ENCODE measurements at regions not wholly inside any gene's neighbourhood (a gene's known extent, or its start where the extent isn't known, plus 50 kb on each side); places are given as distances from the start of the nearest gene placed in this dataset.

DNA sequence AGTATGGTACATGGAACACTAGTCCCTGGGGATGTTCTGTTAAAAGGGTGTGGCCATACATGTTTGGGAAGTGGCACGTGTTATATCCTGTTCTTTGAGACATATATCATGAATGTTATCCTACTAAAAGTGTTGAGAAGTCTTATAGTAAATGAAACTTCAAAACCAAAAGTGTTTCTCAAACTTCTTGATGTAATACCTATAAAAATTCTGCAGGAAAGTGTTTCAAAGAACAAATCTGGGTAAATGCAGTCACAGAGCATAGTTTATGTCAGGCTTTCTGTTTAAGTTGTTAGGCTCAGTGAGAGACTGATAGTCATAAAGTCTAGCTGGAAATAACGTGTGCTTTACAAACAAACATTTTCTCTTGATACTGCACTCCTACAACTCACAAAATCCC is 273.7 kb downstream of the KIF20B start:
- Histone ChIP-seq H3K36me3 (ENCODE audit: insufficient read depth, low read length) (no peaks in the 10 kb centered on the region), H3K79me2 (ENCODE audit: insufficient read depth, low read depth, low read length) (no peaks in the 10 kb centered on the region), H4K20me1 (ENCODE audit: insufficient read depth, low read length) (no peaks in the 10 kb centered on the region), H3K9me2 (ENCODE audit: insufficient read depth, low read length) (no peaks in the 10 kb centered on the region), H2AFZ (ENCODE audit: low read length) (no peak overlapping the region), H3K9me3 (ENCODE audit: low read length) (no peaks in the 10 kb centered on the region), H3K4me1 (ENCODE audit: insufficient read depth, low read length, poor library complexity, severe bottlenecking) (peaks cover 10% of the 10 kb centered on the region), H3K27ac (ENCODE audit: low read depth, low read length, poor library complexity, severe bottlenecking) (no peak overlapping the region), H3K4me2 (ENCODE audit: low read length) (no peak overlapping the region), H3K4me3 (ENCODE audit: low read depth, low read length, poor library complexity, severe bottlenecking) (no peak overlapping the region)
- ChIA-PET CTCF (ENCODE audit: unreplicated experiment) (no interaction called here), POLR2A (interaction anchor here (0.7 to 2.1 kb wide), 4 partner anchors 10 to 120 kb away, joined by 3 to 10 read pairs (median 4); no protein-coding TSS in a partner anchor)
- intact Hi-C loops (cut with micrococcal nuclease; ENCODE audit: unreplicated experiment) = no loop called here
- BruUV-seq (replicated peaks) = no TSS peak
- no peak for TF ChIP-seq EZH2phosphoT487 (IDR thresholded peaks at IDR 0.05; ENCODE audit: borderline replicate concordance, low read depth, low read length)
- TF ChIP-seq, protein P1, sequence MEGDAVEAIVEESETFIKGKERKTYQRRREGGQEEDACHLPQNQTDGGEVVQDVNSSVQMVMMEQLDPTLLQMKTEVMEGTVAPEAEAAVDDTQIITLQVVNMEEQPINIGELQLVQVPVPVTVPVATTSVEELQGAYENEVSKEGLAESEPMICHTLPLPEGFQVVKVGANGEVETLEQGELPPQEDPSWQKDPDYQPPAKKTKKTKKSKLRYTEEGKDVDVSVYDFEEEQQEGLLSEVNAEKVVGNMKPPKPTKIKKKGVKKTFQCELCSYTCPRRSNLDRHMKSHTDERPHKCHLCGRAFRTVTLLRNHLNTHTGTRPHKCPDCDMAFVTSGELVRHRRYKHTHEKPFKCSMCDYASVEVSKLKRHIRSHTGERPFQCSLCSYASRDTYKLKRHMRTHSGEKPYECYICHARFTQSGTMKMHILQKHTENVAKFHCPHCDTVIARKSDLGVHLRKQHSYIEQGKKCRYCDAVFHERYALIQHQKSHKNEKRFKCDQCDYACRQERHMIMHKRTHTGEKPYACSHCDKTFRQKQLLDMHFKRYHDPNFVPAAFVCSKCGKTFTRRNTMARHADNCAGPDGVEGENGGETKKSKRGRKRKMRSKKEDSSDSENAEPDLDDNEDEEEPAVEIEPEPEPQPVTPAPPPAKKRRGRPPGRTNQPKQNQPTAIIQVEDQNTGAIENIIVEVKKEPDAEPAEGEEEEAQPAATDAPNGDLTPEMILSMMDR (conservative IDR thresholded peaks at IDR 0.05; ENCODE audit: low read length) = no peak
- no peak for DNase-seq (ENCODE audit: low spot score)

DNA sequence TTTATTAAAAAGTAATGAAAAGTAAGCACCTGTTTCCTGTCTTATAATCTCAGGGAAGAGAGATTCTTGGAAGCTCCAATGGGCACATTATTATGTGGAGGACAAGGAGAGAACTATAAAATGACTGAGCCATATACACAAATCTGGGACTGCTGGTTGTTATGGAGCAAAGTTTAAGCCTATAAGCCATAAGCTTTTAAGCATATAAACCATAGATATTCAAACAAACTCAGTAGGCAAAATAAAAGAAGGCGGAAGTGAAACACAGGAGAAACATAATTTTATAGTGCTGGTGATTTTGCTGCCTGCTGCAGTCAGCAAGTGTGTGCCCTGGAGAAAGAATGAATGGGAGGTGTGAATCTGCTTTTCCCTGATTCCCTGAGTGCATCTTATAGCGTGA is 274.4 kb downstream of the KIF20B start:
- Histone ChIP-seq H3K79me2 (ENCODE audit: insufficient read depth, low read depth, low read length) (no peaks in the 10 kb centered on the region), H3K4me2 (ENCODE audit: low read length) (peak overlapping the region; percentile 31), H3K9me3 (ENCODE audit: low read length) (no peaks in the 10 kb centered on the region), H3K36me3 (ENCODE audit: insufficient read depth, low read length) (no peaks in the 10 kb centered on the region), H3K4me3 (ENCODE audit: low read depth, low read length, poor library complexity, severe bottlenecking) (no peak overlapping the region), H3K4me1 (ENCODE audit: insufficient read depth, low read length, poor library complexity, severe bottlenecking) (peaks cover 10% of the 10 kb centered on the region), H3K9me2 (ENCODE audit: insufficient read depth, low read length) (no peaks in the 10 kb centered on the region), H2AFZ (ENCODE audit: low read length) (peak overlapping the region; percentile 21; the same call in 1 of the 2 replicates), H4K20me1 (ENCODE audit: insufficient read depth, low read length) (no peaks in the 10 kb centered on the region), H3K27ac (ENCODE audit: low read depth, low read length, poor library complexity, severe bottlenecking) (no peak overlapping the region)
- ChIA-PET POLR2A (interaction anchor here (0.7 to 2.1 kb wide), 3 partner anchors 9 to 117 kb away, joined by 3 to 10 read pairs (median 5); no protein-coding TSS in a partner anchor), CTCF (ENCODE audit: unreplicated experiment) (interaction anchor here (0.8 kb wide), 1 partner anchor 86 kb away, joined by 3 read pairs; no protein-coding TSS in a partner anchor)
- TF ChIP-seq EZH2phosphoT487 (IDR thresholded peaks at IDR 0.05; ENCODE audit: borderline replicate concordance, low read depth, low read length) = no peak
- TF ChIP-seq, protein P1 (conservative IDR thresholded peaks at IDR 0.05; ENCODE audit: low read length) = no peak
- intact Hi-C loops (cut with micrococcal nuclease; ENCODE audit: unreplicated experiment) = no loop called here
- no TSS peak for BruUV-seq (replicated peaks)
- DNase-seq (ENCODE audit: low spot score) = no peak

DNA sequence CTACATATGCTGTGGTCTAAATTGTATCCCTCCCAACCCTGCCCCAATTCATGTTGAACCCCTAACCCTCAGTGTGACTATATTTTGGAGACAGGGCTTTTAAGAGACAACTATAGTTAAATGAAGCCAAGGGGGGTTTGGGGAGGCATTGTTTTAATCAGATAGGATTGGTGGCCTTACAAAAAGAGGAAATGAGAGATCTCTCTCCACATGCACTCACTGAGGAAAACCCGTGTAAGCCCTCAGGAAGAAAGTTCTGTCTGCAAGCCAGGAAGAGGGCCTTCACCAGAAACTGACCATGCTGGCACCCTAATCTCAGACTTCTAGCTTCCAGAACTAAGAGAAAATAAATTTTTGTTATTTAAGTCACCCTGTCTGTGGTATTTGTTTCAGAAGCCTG is 276.7 kb downstream of the KIF20B start:
- intact Hi-C loops (cut with micrococcal nuclease; ENCODE audit: unreplicated experiment) = no loop called here
- BruUV-seq (replicated peaks) = no TSS peak
- Histone ChIP-seq H2AFZ (ENCODE audit: low read length) (no peak overlapping the region), H3K9me3 (ENCODE audit: low read length) (no peaks in the 10 kb centered on the region), H3K79me2 (ENCODE audit: insufficient read depth, low read depth, low read length) (no peaks in the 10 kb centered on the region), H3K4me2 (ENCODE audit: low read length) (no peak overlapping the region), H3K4me3 (ENCODE audit: low read depth, low read length, poor library complexity, severe bottlenecking) (no peak overlapping the region), H3K36me3 (ENCODE audit: insufficient read depth, low read length) (no peaks in the 10 kb centered on the region), H3K4me1 (ENCODE audit: insufficient read depth, low read length, poor library complexity, severe bottlenecking) (peaks cover 10% of the 10 kb centered on the region), H3K27ac (ENCODE audit: low read depth, low read length, poor library complexity, severe bottlenecking) (no peak overlapping the region), H4K20me1 (ENCODE audit: insufficient read depth, low read length) (no peaks in the 10 kb centered on the region), H3K9me2 (ENCODE audit: insufficient read depth, low read length) (no peaks in the 10 kb centered on the region)
- ChIA-PET POLR2A (interaction anchor here (0.8 kb wide), 1 partner anchor 8 kb away, joined by 3 read pairs; no protein-coding TSS in a partner anchor), CTCF (ENCODE audit: unreplicated experiment) (no interaction called here)
- DNase-seq (ENCODE audit: low spot score) = no peak
- no peak for TF ChIP-seq EZH2phosphoT487 (IDR thresholded peaks at IDR 0.05; ENCODE audit: borderline replicate concordance, low read depth, low read length)
- TF ChIP-seq, protein P1 (conservative IDR thresholded peaks at IDR 0.05; ENCODE audit: low read length) = no peak

All from OCI-LY7 (cell line).